ENCODE measurements at regions not wholly inside any gene's neighbourhood (a gene's known extent, or its start where the extent isn't known, plus 50 kb on each side); places are given as distances from the start of the nearest gene placed in this dataset.

DNA sequence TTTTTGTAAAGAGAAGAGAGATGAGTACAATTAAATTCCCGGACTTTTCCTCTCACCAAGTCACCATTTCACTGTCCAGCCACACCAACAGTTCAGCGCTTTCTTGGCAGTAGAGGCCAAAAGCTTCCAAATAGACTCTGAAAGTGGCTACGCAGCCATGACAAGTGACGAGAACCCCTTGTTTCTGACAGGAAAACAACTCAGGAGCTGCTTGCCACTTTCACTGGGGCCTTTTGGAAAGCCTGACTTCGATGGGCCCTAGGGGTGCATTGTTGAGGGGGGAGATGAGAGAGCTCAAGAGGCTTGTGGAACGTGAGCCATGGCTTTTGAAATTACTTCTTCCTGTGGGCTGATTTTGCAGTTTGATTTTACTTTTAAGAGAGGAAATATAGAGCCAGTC is 422.1 kb upstream of the FAT3 start:
- TF ChIP-seq, protein P1, sequence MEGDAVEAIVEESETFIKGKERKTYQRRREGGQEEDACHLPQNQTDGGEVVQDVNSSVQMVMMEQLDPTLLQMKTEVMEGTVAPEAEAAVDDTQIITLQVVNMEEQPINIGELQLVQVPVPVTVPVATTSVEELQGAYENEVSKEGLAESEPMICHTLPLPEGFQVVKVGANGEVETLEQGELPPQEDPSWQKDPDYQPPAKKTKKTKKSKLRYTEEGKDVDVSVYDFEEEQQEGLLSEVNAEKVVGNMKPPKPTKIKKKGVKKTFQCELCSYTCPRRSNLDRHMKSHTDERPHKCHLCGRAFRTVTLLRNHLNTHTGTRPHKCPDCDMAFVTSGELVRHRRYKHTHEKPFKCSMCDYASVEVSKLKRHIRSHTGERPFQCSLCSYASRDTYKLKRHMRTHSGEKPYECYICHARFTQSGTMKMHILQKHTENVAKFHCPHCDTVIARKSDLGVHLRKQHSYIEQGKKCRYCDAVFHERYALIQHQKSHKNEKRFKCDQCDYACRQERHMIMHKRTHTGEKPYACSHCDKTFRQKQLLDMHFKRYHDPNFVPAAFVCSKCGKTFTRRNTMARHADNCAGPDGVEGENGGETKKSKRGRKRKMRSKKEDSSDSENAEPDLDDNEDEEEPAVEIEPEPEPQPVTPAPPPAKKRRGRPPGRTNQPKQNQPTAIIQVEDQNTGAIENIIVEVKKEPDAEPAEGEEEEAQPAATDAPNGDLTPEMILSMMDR (IDR thresholded peaks at IDR 0.05) = no peak
- TF ChIP-seq POLR2A (IDR thresholded peaks at IDR 0.05) = no peak
